Type B pancreatic cell (in vitro differentiated cells): ENCODE measurements at regions not wholly inside any gene's neighbourhood (a gene's known extent, or its start where the extent isn't known, plus 50 kb on each side); places are given as distances from the start of the nearest gene placed in this dataset.
A peak's percentile ranks its signal among the peaks of the same experiment; 100 is the strongest.
"Not testable (repeated sequence)": the region's sequence is repeated elsewhere in the genome, so short reads cannot be mapped to it uniquely, and the experiment has no call there.

ENCODE experiments used
- DNase-seq: peaks from one replicate; pipeline ENCODE4 v3.0.0; 2021; ENCODE audit warnings: mixed read lengths; ENCODE audit not compliant: unreplicated experiment; ENCODE audit errors: extremely low spot score
- H3K27ac Mint-ChIP-seq: 2 replicates; pipeline ENCODE4 v1.8.0; 2021; ENCODE audit warnings: mild to moderate bottlenecking, mixed read lengths
- H3K27me3 Mint-ChIP-seq: 2 replicates; pipeline ENCODE4 v1.8.0; 2021; ENCODE audit warnings: mixed read lengths
- H3K36me3 Mint-ChIP-seq: 2 replicates; pipeline ENCODE4 v1.8.0; 2021; ENCODE audit warnings: mixed read lengths
- H3K4me1 Mint-ChIP-seq: one replicate; pipeline ENCODE4 v1.8.0; 2021; ENCODE audit warnings: mixed read lengths; ENCODE audit not compliant: unreplicated experiment
- H3K4me3 Mint-ChIP-seq: 2 replicates; pipeline ENCODE4 v1.8.0; 2021; ENCODE audit warnings: mild to moderate bottlenecking, mixed read lengths
- H3K9me3 Mint-ChIP-seq: 2 replicates; pipeline ENCODE4 v1.8.0; 2021; ENCODE audit warnings: mixed read lengths
- CTCF ChIP-seq: fragments of 200-600 bp; sonication (generic); conservative IDR thresholded peaks from 2 replicates; pipeline ENCODE4 v1.5.0; 2021; ENCODE audit warnings: antibody characterized with exemption, mild to moderate bottlenecking

GRCh38 chr4:114132830-114133229 lies 153.4 kb upstream of the ARSJ start:
- H3K36me3 Mint-ChIP-seq = no peaks in the 10 kb centered on the region
- no peak for DNase-seq
- no peak overlapping the region for H3K4me3 Mint-ChIP-seq
- no peaks in the 10 kb centered on the region for H3K27me3 Mint-ChIP-seq
- H3K27ac Mint-ChIP-seq = no peak overlapping the region
- H3K9me3 Mint-ChIP-seq = peaks cover 5% of the 10 kb centered on the region
- H3K4me1 Mint-ChIP-seq = no peaks in the 10 kb centered on the region
- peak; percentile 66 for TF ChIP-seq CTCF

GRCh38 chr4:114136069-114136468 lies 156.6 kb upstream of the ARSJ start:
- no peak overlapping the region for H3K4me3 Mint-ChIP-seq
- no peak for DNase-seq
- H3K4me1 Mint-ChIP-seq = no peaks in the 10 kb centered on the region
- H3K36me3 Mint-ChIP-seq = no peaks in the 10 kb centered on the region
- H3K27me3 Mint-ChIP-seq = no peaks in the 10 kb centered on the region
- no peak overlapping the region for H3K27ac Mint-ChIP-seq
- TF ChIP-seq CTCF = no peak
- H3K9me3 Mint-ChIP-seq = peaks cover 5% of the 10 kb centered on the region

GRCh38 chr4:114137984-114138383 lies 158.5 kb upstream of the ARSJ start:
- no peak overlapping the region for H3K4me3 Mint-ChIP-seq
- no peak for DNase-seq
- no peaks in the 10 kb centered on the region for H3K4me1 Mint-ChIP-seq
- no peaks in the 10 kb centered on the region for H3K27me3 Mint-ChIP-seq
- no peak overlapping the region for H3K27ac Mint-ChIP-seq
- H3K9me3 Mint-ChIP-seq = peaks cover 1% of the 10 kb centered on the region
- no peak for TF ChIP-seq CTCF
- no peaks in the 10 kb centered on the region for H3K36me3 Mint-ChIP-seq

GRCh38 chr4:114146947-114147618 lies 167.6 kb upstream of the ARSJ start:
- H3K27me3 Mint-ChIP-seq = no peaks in the 10 kb centered on the region
- H3K4me3 Mint-ChIP-seq = no peak overlapping the region
- H3K9me3 Mint-ChIP-seq = no peaks in the 10 kb centered on the region
- TF ChIP-seq CTCF = no peak
- H3K4me1 Mint-ChIP-seq = no peaks in the 10 kb centered on the region
- H3K36me3 Mint-ChIP-seq = no peaks in the 10 kb centered on the region
- no peak for DNase-seq
- H3K27ac Mint-ChIP-seq = no peak overlapping the region

GRCh38 chr4:114147619-114148208 lies 168.3 kb upstream of the ARSJ start:
- not testable (repeated sequence) for H3K36me3 Mint-ChIP-seq, H3K27me3 Mint-ChIP-seq, H3K4me3 Mint-ChIP-seq, H3K9me3 Mint-ChIP-seq, H3K27ac Mint-ChIP-seq, DNase-seq, H3K4me1 Mint-ChIP-seq

GRCh38 chr4:114148372-114149070 lies 169.1 kb upstream of the ARSJ start:
- H3K9me3 Mint-ChIP-seq, H3K4me3 Mint-ChIP-seq, DNase-seq, H3K27me3 Mint-ChIP-seq, H3K4me1 Mint-ChIP-seq, H3K27ac Mint-ChIP-seq, H3K36me3 Mint-ChIP-seq: not testable (repeated sequence)
